GM23338 (cell line): ENCODE measurements at regions not wholly inside any gene's neighbourhood (a gene's known extent, or its start where the extent isn't known, plus 50 kb on each side); places are given as distances from the start of the nearest gene placed in this dataset.

Experiments
- CREB1 ChIP-seq: fragments of 250-450 bp; sonication (Bioruptor Pico); IDR thresholded peaks from 2 replicates; pipeline ENCODE4 v1.5.0; 2020; ENCODE audit warnings: low read depth, mild to moderate bottlenecking, moderate library complexity
- CTCF ChIP-seq, 2 experiments: fragments of 200-600 bp in 1 of 2; sonication (generic) in 1 of 2; conservative IDR thresholded peaks; 2 replicates each; pipeline versions ENCODE4 v1.5.1 to v1.6.1; 2016 to 2017; ENCODE audit warnings: antibody characterized with exemption in 2 of 2, low read depth in 2 of 2, mild to moderate bottlenecking in 2 of 2, moderate library complexity in 1 of 2
- EZH2 ChIP-seq: fragments of 200-600 bp; sonication (generic); IDR thresholded peaks from one replicate; pipeline ENCODE4 v1.8.0; 2017; ENCODE audit warnings: antibody characterized with exemption, mild to moderate bottlenecking, low read depth; ENCODE audit not compliant: unreplicated experiment
- EZH2phosphoT487 ChIP-seq: fragments of 200-600 bp; sonication (generic); IDR thresholded peaks from one replicate; pipeline ENCODE4 v1.8.1; 2018; ENCODE audit warnings: antibody characterized with exemption; ENCODE audit not compliant: unreplicated experiment
- JUNB ChIP-seq: IDR thresholded peaks from one replicate; pipeline ENCODE4 v1.6.1; 2016; ENCODE audit warnings: antibody characterized with exemption; ENCODE audit not compliant: unreplicated experiment
- NANOG ChIP-seq: IDR thresholded peaks from 2 replicates; pipeline ENCODE4 v1.6.1; 2016; ENCODE audit warnings: antibody characterized with exemption, borderline replicate concordance
- POLR2AphosphoS5 ChIP-seq: IDR thresholded peaks from 2 replicates; pipeline ENCODE4 v1.6.1; 2016; ENCODE audit warnings: antibody characterized with exemption, low read depth
- REST ChIP-seq: IDR thresholded peaks from one replicate; pipeline ENCODE4 v1.6.1; 2018; ENCODE audit warnings: antibody characterized with exemption; ENCODE audit not compliant: unreplicated experiment
- STAT1 ChIP-seq: IDR thresholded peaks from one replicate; pipeline ENCODE4 v1.6.1; 2016; ENCODE audit warnings: antibody characterized with exemption; ENCODE audit not compliant: unreplicated experiment
- ZNF114 ChIP-seq: fragments of 250-450 bp; sonication (Bioruptor Pico); IDR thresholded peaks from 2 replicates; pipeline ENCODE4 v1.5.0; 2020; ENCODE audit warnings: mild to moderate bottlenecking, moderate library complexity
- ZNF331 ChIP-seq: fragments of 250-450 bp; sonication (Bioruptor Pico); IDR thresholded peaks from 2 replicates; pipeline ENCODE4 v1.5.0; 2020; ENCODE audit warnings: low read depth, mild to moderate bottlenecking, moderate library complexity
- ZNF462 ChIP-seq: fragments of 250-450 bp; sonication (Bioruptor Pico); IDR thresholded peaks from 2 replicates; pipeline ENCODE4 v1.5.0; 2020; ENCODE audit warnings: mild to moderate bottlenecking, moderate library complexity
- TF ChIP-seq, protein P1 (sequence below): IDR thresholded peaks from 2 replicates; pipeline ENCODE4 v1.6.1; 2016; ENCODE audit warnings: antibody characterized with exemption

GRCh38 chr3:164658125-164658524, 420.2 kb downstream of the SI start:
- no peak for TF ChIP-seq CTCF (conservative IDR thresholded peaks at IDR 0.05; ENCODE audit: low read depth in 2 of 2)
- no peak for TF ChIP-seq EZH2
- no peak for TF ChIP-seq POLR2AphosphoS5
- no peak for TF ChIP-seq CREB1 (CRISPR knock-in tag)
- TF ChIP-seq ZNF331 = no peak
- no peak for TF ChIP-seq JUNB
- TF ChIP-seq EZH2phosphoT487 = no peak
- no peak for TF ChIP-seq NANOG
- no peak for TF ChIP-seq REST
- TF ChIP-seq, protein P1, sequence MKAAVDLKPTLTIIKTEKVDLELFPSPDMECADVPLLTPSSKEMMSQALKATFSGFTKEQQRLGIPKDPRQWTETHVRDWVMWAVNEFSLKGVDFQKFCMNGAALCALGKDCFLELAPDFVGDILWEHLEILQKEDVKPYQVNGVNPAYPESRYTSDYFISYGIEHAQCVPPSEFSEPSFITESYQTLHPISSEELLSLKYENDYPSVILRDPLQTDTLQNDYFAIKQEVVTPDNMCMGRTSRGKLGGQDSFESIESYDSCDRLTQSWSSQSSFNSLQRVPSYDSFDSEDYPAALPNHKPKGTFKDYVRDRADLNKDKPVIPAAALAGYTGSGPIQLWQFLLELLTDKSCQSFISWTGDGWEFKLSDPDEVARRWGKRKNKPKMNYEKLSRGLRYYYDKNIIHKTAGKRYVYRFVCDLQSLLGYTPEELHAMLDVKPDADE = no peak
- TF ChIP-seq ZNF114 = no peak
- no peak for TF ChIP-seq STAT1
- TF ChIP-seq ZNF462 (CRISPR knock-in tag) = no peak
